ENCODE measurements at regions not wholly inside any gene's neighbourhood (a gene's known extent, or its start where the extent isn't known, plus 50 kb on each side); places are given as distances from the start of the nearest gene placed in this dataset.

DNA sequence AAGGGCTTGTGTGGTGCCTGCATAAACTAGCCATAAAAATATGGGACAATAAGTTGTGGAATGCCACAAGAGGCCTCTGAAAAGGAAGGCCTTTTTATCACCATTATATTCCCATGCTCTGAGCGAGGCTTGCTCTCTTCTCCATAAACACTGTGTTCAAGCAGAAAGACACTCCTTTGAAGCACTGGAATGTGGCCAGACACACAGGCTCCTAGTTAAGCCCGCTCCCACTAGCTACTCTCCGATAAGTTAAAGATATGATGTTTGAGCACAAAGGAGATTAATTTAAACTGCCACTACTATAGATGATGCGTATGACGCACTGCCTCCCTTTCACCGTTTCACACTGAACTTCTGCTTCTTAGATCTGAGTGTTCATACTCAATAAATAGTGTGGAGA lies 188.7 kb upstream of the TWIST2 start:
- H3K4me3 ChIP-seq (ENCODE audit: low read depth, low read length): no peak overlapping the region
- TF ChIP-seq, protein P1, sequence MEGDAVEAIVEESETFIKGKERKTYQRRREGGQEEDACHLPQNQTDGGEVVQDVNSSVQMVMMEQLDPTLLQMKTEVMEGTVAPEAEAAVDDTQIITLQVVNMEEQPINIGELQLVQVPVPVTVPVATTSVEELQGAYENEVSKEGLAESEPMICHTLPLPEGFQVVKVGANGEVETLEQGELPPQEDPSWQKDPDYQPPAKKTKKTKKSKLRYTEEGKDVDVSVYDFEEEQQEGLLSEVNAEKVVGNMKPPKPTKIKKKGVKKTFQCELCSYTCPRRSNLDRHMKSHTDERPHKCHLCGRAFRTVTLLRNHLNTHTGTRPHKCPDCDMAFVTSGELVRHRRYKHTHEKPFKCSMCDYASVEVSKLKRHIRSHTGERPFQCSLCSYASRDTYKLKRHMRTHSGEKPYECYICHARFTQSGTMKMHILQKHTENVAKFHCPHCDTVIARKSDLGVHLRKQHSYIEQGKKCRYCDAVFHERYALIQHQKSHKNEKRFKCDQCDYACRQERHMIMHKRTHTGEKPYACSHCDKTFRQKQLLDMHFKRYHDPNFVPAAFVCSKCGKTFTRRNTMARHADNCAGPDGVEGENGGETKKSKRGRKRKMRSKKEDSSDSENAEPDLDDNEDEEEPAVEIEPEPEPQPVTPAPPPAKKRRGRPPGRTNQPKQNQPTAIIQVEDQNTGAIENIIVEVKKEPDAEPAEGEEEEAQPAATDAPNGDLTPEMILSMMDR (IDR thresholded peaks at IDR 0.05; ENCODE audit: insufficient read depth, low read depth, low read length): no peak
- DNase-seq (ENCODE audit: low read depth): no peak

DNA sequence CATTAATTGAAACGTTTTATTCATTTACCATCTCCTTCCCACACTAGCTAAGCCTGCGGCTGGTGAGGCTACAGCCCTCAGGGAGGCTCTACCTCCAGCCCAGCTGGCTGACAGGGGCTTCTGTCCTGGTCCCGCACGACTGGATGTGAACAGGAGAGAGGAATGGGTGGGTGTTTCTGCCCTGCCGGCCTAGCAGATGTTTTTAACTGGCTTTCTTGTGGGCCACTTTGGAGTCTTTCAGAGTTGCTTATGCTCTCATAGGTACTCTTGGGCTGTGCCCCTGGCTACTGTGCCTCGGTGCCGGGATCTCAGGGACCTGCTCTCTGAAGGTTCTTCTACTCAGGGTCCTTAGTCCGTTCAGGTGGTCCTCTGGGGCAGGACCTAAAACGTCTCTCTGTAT lies 184.3 kb upstream of the TWIST2 start:
- H3K4me3 ChIP-seq (ENCODE audit: low read depth, low read length): no peak overlapping the region
- DNase-seq (ENCODE audit: low read depth): no peak
- TF ChIP-seq, protein P1 (IDR thresholded peaks at IDR 0.05; ENCODE audit: insufficient read depth, low read depth, low read length): no peak

DNA sequence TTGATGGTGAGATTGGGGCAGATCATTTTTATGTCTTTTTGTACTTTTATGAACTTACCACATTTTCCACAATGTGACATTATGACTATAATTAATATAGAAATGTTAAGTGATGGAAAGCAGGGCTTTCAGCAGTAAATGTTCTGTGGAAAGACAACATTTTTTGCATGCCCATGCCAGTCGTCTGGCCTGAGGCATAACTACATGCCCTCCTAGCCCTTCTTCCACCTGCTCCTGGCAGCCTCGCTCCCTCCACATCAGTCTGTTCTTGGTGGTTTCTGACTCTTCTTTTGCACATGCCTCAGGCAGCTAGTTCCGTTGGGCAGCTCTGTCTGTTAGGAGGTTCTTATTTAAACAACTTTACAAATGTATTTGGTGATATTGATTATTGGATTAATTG lies 182.0 kb upstream of the TWIST2 start:
- DNase-seq (ENCODE audit: low read depth): no peak
- H3K4me3 ChIP-seq (ENCODE audit: low read depth, low read length): no peak overlapping the region
- TF ChIP-seq, protein P1 (IDR thresholded peaks at IDR 0.05; ENCODE audit: insufficient read depth, low read depth, low read length): no peak

DNA sequence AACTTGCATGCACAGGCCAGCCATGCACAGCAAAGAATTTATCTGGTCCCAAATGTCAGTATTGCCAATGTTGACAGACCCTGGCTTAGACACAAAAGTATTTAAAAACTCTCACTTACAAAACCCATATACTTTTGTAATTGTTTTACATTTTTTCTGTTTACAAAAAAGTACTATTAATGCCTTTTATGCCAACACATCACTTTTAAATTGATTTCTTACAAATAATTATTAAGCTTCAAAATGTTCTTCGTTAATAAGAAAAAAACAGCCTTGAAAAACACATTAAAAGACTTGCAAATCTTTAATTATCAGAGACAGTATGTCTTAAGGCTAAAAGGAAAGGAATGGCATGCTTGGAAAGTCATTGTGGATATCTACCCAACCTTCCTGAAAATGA lies 181.3 kb upstream of the TWIST2 start:
- no peak for DNase-seq (ENCODE audit: low read depth)
- no peak overlapping the region for H3K4me3 ChIP-seq (ENCODE audit: low read depth, low read length)
- TF ChIP-seq, protein P1 (IDR thresholded peaks at IDR 0.05; ENCODE audit: insufficient read depth, low read depth, low read length): no peak

DNA sequence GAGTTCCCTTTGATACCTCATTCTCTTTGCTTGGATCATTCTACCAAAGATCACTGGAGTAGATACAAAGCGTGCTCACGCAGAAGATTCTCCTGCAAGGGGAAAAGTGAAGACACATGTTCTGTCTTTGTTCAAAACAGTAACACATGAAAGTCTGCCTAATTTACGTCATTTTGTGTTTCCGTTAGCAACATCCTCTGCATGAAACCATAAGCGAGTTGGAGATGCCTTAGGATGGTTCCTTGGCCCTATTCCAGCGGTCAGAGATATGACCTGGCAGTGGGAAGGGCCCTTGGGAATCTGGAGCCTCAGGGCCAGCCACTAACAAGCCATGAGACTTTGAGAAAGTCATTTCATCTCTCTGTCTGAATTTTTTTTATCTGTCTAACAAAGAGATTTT lies 180.9 kb upstream of the TWIST2 start:
- DNase-seq (ENCODE audit: low read depth): peak; percentile 85
- TF ChIP-seq, protein P1 (IDR thresholded peaks at IDR 0.05; ENCODE audit: insufficient read depth, low read depth, low read length): no peak
- H3K4me3 ChIP-seq (ENCODE audit: low read depth, low read length): no peak overlapping the region

DNA sequence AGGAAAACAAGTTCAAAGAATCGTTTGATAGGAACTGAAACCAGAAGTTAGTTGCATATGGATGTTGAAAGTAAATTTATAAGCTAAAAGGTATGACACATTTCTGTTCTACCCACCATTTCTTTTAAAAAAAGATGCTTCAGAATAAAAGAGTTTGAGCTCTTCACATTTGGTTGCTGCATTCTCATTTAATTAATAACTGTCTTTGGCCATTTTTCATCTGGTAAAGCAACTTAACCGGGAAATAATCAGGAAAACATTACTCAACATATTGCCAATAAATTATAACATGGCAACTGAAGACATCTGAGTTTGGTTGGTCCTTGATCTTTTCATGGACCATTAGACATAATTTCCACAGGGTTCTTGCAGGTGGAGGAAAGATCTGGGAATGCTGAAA lies 180.2 kb upstream of the TWIST2 start:
- TF ChIP-seq, protein P1 (IDR thresholded peaks at IDR 0.05; ENCODE audit: insufficient read depth, low read depth, low read length): no peak

DNA sequence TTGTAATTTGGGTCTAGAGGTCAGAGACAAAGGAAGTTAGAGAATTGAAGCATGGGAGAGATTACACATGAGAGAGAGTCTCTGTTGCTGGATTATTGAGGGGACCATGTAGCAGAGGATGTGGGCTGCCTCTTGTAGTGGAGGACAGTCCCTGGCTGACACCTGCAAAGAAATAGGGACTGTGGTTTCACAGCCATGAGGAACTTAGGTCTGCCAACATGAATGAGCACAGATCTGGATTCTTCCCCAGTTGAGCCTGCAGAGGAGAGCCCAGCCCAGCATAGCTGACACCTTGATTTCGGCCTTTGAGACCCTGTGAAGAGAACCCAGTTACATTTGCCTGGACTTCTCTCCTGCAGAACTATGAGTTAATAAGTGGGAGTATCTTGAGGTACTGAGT lies 179.5 kb upstream of the TWIST2 start:
- no peak for DNase-seq (ENCODE audit: low read depth)
- no peak overlapping the region for H3K4me3 ChIP-seq (ENCODE audit: low read depth, low read length)
- TF ChIP-seq, protein P1 (IDR thresholded peaks at IDR 0.05; ENCODE audit: insufficient read depth, low read depth, low read length): no peak

More for the DNA sequence above, 180.2 kb upstream of the TWIST2 start:
- no peak overlapping the region for H3K4me3 ChIP-seq (ENCODE audit: low read depth, low read length)
- no peak for DNase-seq (ENCODE audit: low read depth)

Data from fibroblast of villous mesenchyme (primary cell).